Neuronal stem cell (in vitro differentiated cells): ENCODE measurements at regions not wholly inside any gene's neighbourhood (a gene's known extent, or its start where the extent isn't known, plus 50 kb on each side); places are given as distances from the start of the nearest gene placed in this dataset.

Experiments
- DNase-seq: peaks from one replicate; pipeline ENCODE4 v3.0.0-alpha.2; 2013; ENCODE audit warnings: low spot score
- H2AFZ ChIP-seq: one replicate; pipeline ENCODE4 v1.6.1; 2013; ENCODE audit warnings: mild to moderate bottlenecking, low read length, inconsistent platforms
- H2AK5ac ChIP-seq: 2 replicates; pipeline ENCODE4 v1.6.1; 2013; ENCODE audit warnings: low read depth, mild to moderate bottlenecking, inconsistent platforms, low read length, moderate library complexity, mixed read lengths
- H2BK120ac ChIP-seq: 2 replicates; pipeline ENCODE4 v1.6.1; 2013; ENCODE audit warnings: low read depth, mild to moderate bottlenecking, inconsistent platforms, low read length, moderate library complexity, mixed read lengths
- H2BK12ac ChIP-seq: one replicate; pipeline ENCODE4 v1.6.1; 2013; ENCODE audit warnings: low read length, inconsistent platforms
- H2BK15ac ChIP-seq: 2 replicates; pipeline ENCODE4 v1.6.1; 2013; ENCODE audit warnings: mild to moderate bottlenecking, low read length, inconsistent platforms, mixed read lengths
- H2BK5ac ChIP-seq: one replicate; pipeline ENCODE4 v1.6.1; 2013; ENCODE audit warnings: inconsistent platforms, mild to moderate bottlenecking, low read length, moderate library complexity
- H3K14ac ChIP-seq: one replicate; pipeline ENCODE4 v1.6.1; 2013; ENCODE audit warnings: low read length, inconsistent platforms
- H3K18ac ChIP-seq: 2 replicates; pipeline ENCODE4 v1.6.1; 2013; ENCODE audit warnings: low read length, inconsistent platforms
- H3K23ac ChIP-seq: 2 replicates; pipeline ENCODE4 v1.6.1; 2013; ENCODE audit warnings: low read depth, mild to moderate bottlenecking, mixed read lengths, low read length, inconsistent platforms; ENCODE audit not compliant: poor library complexity
- H3K27ac ChIP-seq: replicated peaks from 3 replicates; pipeline ENCODE4 v1.5.1; 2013; ENCODE audit warnings: low read length, inconsistent platforms
- H3K27me3 ChIP-seq, 3 experiments: 2 replicates each; pipeline ENCODE4 v1.6.1; 2013; ENCODE audit warnings: low read length in 3 of 3, mild to moderate bottlenecking in 2 of 3, inconsistent platforms in 1 of 3, low read depth in 1 of 3, mixed read lengths in 1 of 3, moderate library complexity in 1 of 3; ENCODE audit not compliant: control insufficient read depth in 3 of 3, insufficient read depth in 3 of 3
- H3K36me3 ChIP-seq, 2 donors: replicated peaks in 1 of 2; 2 replicates each; pipeline ENCODE4 v1.6.1; 2013; ENCODE audit warnings: low read length in 2 of 2; ENCODE audit not compliant: control insufficient read depth in 2 of 2, insufficient read depth in 2 of 2
- H3K4ac ChIP-seq: 2 replicates; pipeline ENCODE4 v1.6.1; 2013; ENCODE audit warnings: inconsistent platforms, mild to moderate bottlenecking, low read length, moderate library complexity
- H3K4me1 ChIP-seq, 2 donors: 1 replicate in 1 of 2; 2 replicates in 1 of 2; pipeline ENCODE4 v1.6.1; 2013; ENCODE audit warnings: low read length in 2 of 2, low read depth in 1 of 2; ENCODE audit not compliant: control insufficient read depth in 2 of 2, insufficient read depth in 1 of 2
- H3K4me2 ChIP-seq: one replicate; pipeline ENCODE4 v1.6.1; 2013; ENCODE audit warnings: mild to moderate bottlenecking, low read length, inconsistent platforms; ENCODE audit not compliant: insufficient read depth, poor library complexity, severe bottlenecking
- H3K4me3 ChIP-seq, 2 donors: 2 replicates each; pipeline ENCODE4 v1.5.1; 2013; ENCODE audit warnings: low read length in 2 of 2, mild to moderate bottlenecking in 2 of 2, inconsistent platforms in 1 of 2, moderate library complexity in 1 of 2
- H3K79me1 ChIP-seq: one replicate; pipeline ENCODE4 v1.6.1; 2013; ENCODE audit warnings: low read depth, mild to moderate bottlenecking, inconsistent platforms, low read length, moderate library complexity
- H3K9ac ChIP-seq: one replicate; pipeline ENCODE4 v1.6.1; 2013; ENCODE audit warnings: mild to moderate bottlenecking, low read depth, low read length, inconsistent platforms; ENCODE audit not compliant: poor library complexity
- H3K9me3 ChIP-seq, 2 donors: replicated peaks in 1 of 2; 2 replicates each; pipeline versions ENCODE3 to v1.6.1; 2013; ENCODE audit warnings: low read length in 2 of 2, mild to moderate bottlenecking in 2 of 2, inconsistent platforms in 1 of 2, low read depth in 1 of 2, mixed read lengths in 1 of 2, moderate library complexity in 1 of 2; ENCODE audit not compliant: control insufficient read depth in 2 of 2, insufficient read depth in 1 of 2
- H4K8ac ChIP-seq: one replicate; pipeline ENCODE4 v1.6.1; 2013; ENCODE audit warnings: low read depth, mild to moderate bottlenecking, inconsistent platforms, low read length, moderate library complexity
- H4K91ac ChIP-seq: one replicate; pipeline ENCODE4 v1.6.1; 2013; ENCODE audit warnings: low read length, low read depth, mild to moderate bottlenecking, inconsistent platforms; ENCODE audit not compliant: poor library complexity
- WGBS, 2 donors: extraction: QIAGEN DNeasy Blood & Tissue Kit; methylation state at CpG; one replicate each; pipeline ENCODE4 v1.1.7; 2013; ENCODE audit warnings: missing lambda C conversion rate in 2 of 2, mixed read lengths in 1 of 2; ENCODE audit not compliant: insufficient read length in 2 of 2, insufficient replicate concordance in 1 of 2; ENCODE audit errors: extremely low coverage in 2 of 2; 5-methylcytosine and 5-hydroxymethylcytosine counted together

- no CpG with 5 or more reads among the region's 3 CpGs for WGBS, 2 donors
- Histone ChIP-seq H2AFZ (peak overlapping the region; percentile 1), H3K4me3 (no peak overlapping the region), H2AK5ac (no peak overlapping the region), H3K14ac (no peak overlapping the region), H3K23ac (no peak overlapping the region), H2BK120ac (no peak overlapping the region), H3K4me1 (peaks cover 7 to 11% of the 10 kb centered on the region in 2 donors), H3K36me3 (no peaks in the 10 kb centered on the region), H4K91ac (no peak overlapping the region), H3K9me3 (no peaks in the 10 kb centered on the region), H3K27ac (no peak overlapping the region), H3K27me3 (no peaks in the 10 kb centered on the region), H2BK15ac (no peak overlapping the region), H3K4me2 (no peak overlapping the region), H3K18ac (no peak overlapping the region), H2BK5ac (no peak overlapping the region), H3K9ac (no peak overlapping the region), H4K8ac (no peak overlapping the region), H2BK12ac (no peak overlapping the region), H3K79me1 (no peaks in the 10 kb centered on the region), H3K4ac (no peak overlapping the region)
- DNase-seq: no peak
Observed at GRCh38 chr1:43074244-43074643, 97.8 kb downstream of the EBNA1BP2 start.

- no CpG with 5 or more reads among the region's 8 CpGs for WGBS, 2 donors
- no peak overlapping the region for H2BK12ac ChIP-seq
- H2AK5ac ChIP-seq: no peak overlapping the region
- H3K27me3 ChIP-seq: no peaks in the 10 kb centered on the region
- H2BK120ac ChIP-seq: no peak overlapping the region
- H3K9me3 ChIP-seq: no peaks in the 10 kb centered on the region
- H4K8ac ChIP-seq: no peak overlapping the region
- no peak overlapping the region for H3K9ac ChIP-seq
- H3K27ac ChIP-seq: no peak overlapping the region
- H3K36me3 ChIP-seq: no peaks in the 10 kb centered on the region
- H3K4me1 ChIP-seq: peaks cover 7 to 17% of the 10 kb centered on the region in 2 donors
- no peak overlapping the region for H3K4me2 ChIP-seq
- no peak overlapping the region for H4K91ac ChIP-seq
- no peak overlapping the region for H3K23ac ChIP-seq
- H3K14ac ChIP-seq: no peak overlapping the region
- H3K79me1 ChIP-seq: no peaks in the 10 kb centered on the region
- H3K4me3 ChIP-seq: no peak overlapping the region
- H2BK5ac ChIP-seq: no peak overlapping the region
- no peak overlapping the region for H2BK15ac ChIP-seq
- DNase-seq: peak; percentile 81
- H2AFZ ChIP-seq: peak overlapping the region; percentile 65
- H3K18ac ChIP-seq: no peak overlapping the region
- H3K4ac ChIP-seq: no peak overlapping the region
Observed at GRCh38 chr1:43073490-43074230, 98.4 kb downstream of the EBNA1BP2 start.

- H3K36me3 ChIP-seq: no peaks in the 10 kb centered on the region
- H3K9ac ChIP-seq: no peak overlapping the region
- H4K8ac ChIP-seq: no peak overlapping the region
- no peak overlapping the region for H3K4me2 ChIP-seq
- no peak overlapping the region for H3K14ac ChIP-seq
- H2AFZ ChIP-seq: no peak overlapping the region
- H3K27me3 ChIP-seq: peaks cover 0 to 2% (median 0%) of the 10 kb centered on the region in 3 experiments
- H3K4me3 ChIP-seq: no peak overlapping the region
- H3K9me3 ChIP-seq: peaks cover 0 to 4% of the 10 kb centered on the region in 2 donors
- H2BK15ac ChIP-seq: no peak overlapping the region
- no peak overlapping the region for H4K91ac ChIP-seq
- H3K4me1 ChIP-seq: peaks cover 7 to 23% of the 10 kb centered on the region in 2 donors
- H3K27ac ChIP-seq: no peak overlapping the region
- H2BK5ac ChIP-seq: no peak overlapping the region
- no peak overlapping the region for H2BK12ac ChIP-seq
- no peak overlapping the region for H3K4ac ChIP-seq
- DNase-seq: no peak
- H2BK120ac ChIP-seq: no peak overlapping the region
- no peaks in the 10 kb centered on the region for H3K79me1 ChIP-seq
- WGBS, 2 donors: no CpG with 5 or more reads among the region's 4 CpGs
- H2AK5ac ChIP-seq: no peak overlapping the region
- no peak overlapping the region for H3K18ac ChIP-seq
- no peak overlapping the region for H3K23ac ChIP-seq
Observed at GRCh38 chr1:43072314-43072713, 99.8 kb downstream of the EBNA1BP2 start.

GRCh38 chr1:43071241-43071640, 100.8 kb downstream of the EBNA1BP2 start:
- no peak overlapping the region for H3K27ac ChIP-seq

More at GRCh38 chr1:43071241-43071640, 100.8 kb downstream of the EBNA1BP2 start:
- Histone ChIP-seq H3K4me1 (peaks cover 7 to 23% of the 10 kb centered on the region in 2 donors), H4K91ac (no peak overlapping the region), H2AK5ac (peak overlapping the region; percentile 1), H3K27me3 (peaks cover 0 to 2% (median 0%) of the 10 kb centered on the region in 3 experiments), H3K18ac (peak overlapping the region; percentile 66), H3K4me2 (no peak overlapping the region), H2BK15ac (peak overlapping the region; percentile 1), H2BK120ac (no peak overlapping the region), H3K36me3 (no peaks in the 10 kb centered on the region), H2BK5ac (no peak overlapping the region), H3K9me3 (peaks cover 0 to 4% of the 10 kb centered on the region in 2 donors), H3K9ac (no peak overlapping the region), H2AFZ (no peak overlapping the region), H4K8ac (no peak overlapping the region), H3K79me1 (no peaks in the 10 kb centered on the region), H3K4me3 (no peak overlapping the region), H3K14ac (no peak overlapping the region), H3K23ac (no peak overlapping the region), H3K4ac (no peak overlapping the region), H2BK12ac (peak overlapping the region; percentile 3)
- DNase-seq: no peak
- no CpG with 5 or more reads among the region's 2 CpGs for WGBS, 2 donors
